ENCODE measurements at regions not wholly inside any gene's neighbourhood (a gene's known extent, or its start where the extent isn't known, plus 50 kb on each side); places are given as distances from the start of the nearest gene placed in this dataset.
"Not testable (repeated sequence)": the region's sequence is repeated elsewhere in the genome, so short reads cannot be mapped to it uniquely, and the experiment has no call there.

- TF ChIP-seq CTCF (IDR thresholded peaks at IDR 0.05; ENCODE audit: low read depth, low read length, missing control alignments) = no peak
- in situ Hi-C loops (cut with HindIII; ENCODE audit: low sequenced_read_pairs) = no loop called here
- no peak for DNase-seq (ENCODE audit: low read depth)
- no peak overlapping the region for H3K4me3 ChIP-seq (ENCODE audit: low read depth, low read length)
These were observed 411.1 kb upstream of the MBL2 start for GRCh38 chr10:53183733-53184132.

GRCh38 chr10:53177468-53177867, 404.9 kb upstream of the MBL2 start:
- no peak for TF ChIP-seq CTCF (IDR thresholded peaks at IDR 0.05; ENCODE audit: low read depth, low read length, missing control alignments)
- in situ Hi-C loops (cut with HindIII; ENCODE audit: low sequenced_read_pairs) = no loop called here
- DNase-seq (ENCODE audit: low read depth) = no peak

GRCh38 chr10:53166325-53166724, 393.7 kb upstream of the MBL2 start:
- no peak for TF ChIP-seq CTCF (IDR thresholded peaks at IDR 0.05; ENCODE audit: low read depth, low read length, missing control alignments)
- no peak overlapping the region for H3K4me3 ChIP-seq (ENCODE audit: low read depth, low read length)
- DNase-seq (ENCODE audit: low read depth) = no peak
- in situ Hi-C loops (cut with HindIII; ENCODE audit: low sequenced_read_pairs) = no loop called here

More at GRCh38 chr10:53177468-53177867, 404.9 kb upstream of the MBL2 start:
- H3K4me3 ChIP-seq (ENCODE audit: low read depth, low read length) = no peak overlapping the region

DNA sequence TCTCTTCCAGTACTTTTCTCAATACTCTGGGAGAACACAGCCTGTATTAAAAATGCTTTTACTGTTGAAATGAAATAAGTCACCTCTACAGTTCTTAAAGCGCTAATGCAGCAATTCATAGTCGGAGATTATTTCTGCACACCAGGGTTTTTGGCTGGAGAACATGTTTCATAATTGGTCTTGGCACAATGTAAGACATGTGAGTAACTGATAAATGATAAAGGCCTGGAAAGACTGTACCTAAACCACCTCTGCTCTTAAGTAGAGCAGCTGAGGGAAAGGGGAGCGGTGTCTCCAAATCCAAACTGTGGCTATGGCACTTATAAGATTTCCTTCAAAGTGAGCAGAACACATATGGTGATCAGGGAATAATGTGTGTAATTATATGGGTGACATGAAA, 390.3 kb upstream of the MBL2 start:
- H3K4me3 ChIP-seq (ENCODE audit: low read depth, low read length) = no peak overlapping the region
- no peak for DNase-seq (ENCODE audit: low read depth)
- in situ Hi-C loops (cut with HindIII; ENCODE audit: low sequenced_read_pairs) = no loop called here
- no peak for TF ChIP-seq CTCF (IDR thresholded peaks at IDR 0.05; ENCODE audit: low read depth, low read length, missing control alignments)

DNA sequence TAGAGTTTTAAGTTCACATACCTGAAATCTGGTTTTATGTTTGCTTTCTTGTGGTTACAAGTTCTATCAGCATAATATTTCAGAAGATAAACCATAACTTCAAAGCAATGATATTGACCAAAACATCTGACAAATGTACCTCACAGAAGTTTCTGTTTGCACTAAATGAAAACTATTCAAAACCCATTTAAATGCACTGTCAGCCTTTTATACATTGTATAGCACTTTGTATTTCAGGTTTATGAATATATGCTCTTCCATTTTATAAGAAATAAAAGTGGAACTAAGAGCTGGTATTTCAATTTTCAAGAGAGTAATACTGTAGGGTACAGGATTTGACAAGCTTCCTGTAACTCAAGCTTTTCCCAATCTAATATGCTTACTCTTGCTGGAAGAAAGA, 388.6 kb upstream of the MBL2 start:
- in situ Hi-C loops (cut with HindIII; ENCODE audit: low sequenced_read_pairs) = no loop called here
- TF ChIP-seq CTCF (IDR thresholded peaks at IDR 0.05; ENCODE audit: low read depth, low read length, missing control alignments) = no peak
- H3K4me3 ChIP-seq (ENCODE audit: low read depth, low read length) = no peak overlapping the region
- DNase-seq (ENCODE audit: low read depth) = no peak

- in situ Hi-C loops (cut with HindIII; ENCODE audit: low sequenced_read_pairs); H3K4me3 ChIP-seq (ENCODE audit: low read depth, low read length); DNase-seq (ENCODE audit: low read depth): not testable (repeated sequence)
These were observed 383.1 kb upstream of the MBL2 start for GRCh38 chr10:53155674-53156073.

DNA sequence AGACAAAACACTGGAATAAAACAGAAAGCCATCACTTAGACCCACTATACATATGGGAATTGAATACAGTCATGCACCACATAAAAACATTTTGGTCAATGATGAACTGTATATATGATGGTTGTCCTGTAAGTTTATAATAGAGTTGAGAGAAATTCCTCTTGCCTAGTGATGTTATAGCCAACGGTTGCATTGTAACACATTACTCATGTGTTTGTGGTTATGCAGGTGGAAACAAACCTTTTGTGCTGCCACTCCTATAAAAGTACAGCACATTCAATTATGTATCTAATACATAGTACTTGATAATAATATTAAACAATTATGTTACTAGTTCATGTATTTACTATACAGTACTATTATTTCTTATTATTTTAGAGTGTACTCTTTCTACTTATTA, 381.2 kb upstream of the MBL2 start:
- no peak for DNase-seq (ENCODE audit: low read depth)
- H3K4me3 ChIP-seq (ENCODE audit: low read depth, low read length) = no peak overlapping the region
- in situ Hi-C loops (cut with HindIII; ENCODE audit: low sequenced_read_pairs) = no loop called here
- no peak for TF ChIP-seq CTCF (IDR thresholded peaks at IDR 0.05; ENCODE audit: low read depth, low read length, missing control alignments)

All from astrocyte of the cerebellum (primary cell).